ENCODE measurements at regions not wholly inside any gene's neighbourhood (a gene's known extent, or its start where the extent isn't known, plus 50 kb on each side); places are given as distances from the start of the nearest gene placed in this dataset.
"Not testable (repeated sequence)": the region's sequence is repeated elsewhere in the genome, so short reads cannot be mapped to it uniquely, and the experiment has no call there.

DNA sequence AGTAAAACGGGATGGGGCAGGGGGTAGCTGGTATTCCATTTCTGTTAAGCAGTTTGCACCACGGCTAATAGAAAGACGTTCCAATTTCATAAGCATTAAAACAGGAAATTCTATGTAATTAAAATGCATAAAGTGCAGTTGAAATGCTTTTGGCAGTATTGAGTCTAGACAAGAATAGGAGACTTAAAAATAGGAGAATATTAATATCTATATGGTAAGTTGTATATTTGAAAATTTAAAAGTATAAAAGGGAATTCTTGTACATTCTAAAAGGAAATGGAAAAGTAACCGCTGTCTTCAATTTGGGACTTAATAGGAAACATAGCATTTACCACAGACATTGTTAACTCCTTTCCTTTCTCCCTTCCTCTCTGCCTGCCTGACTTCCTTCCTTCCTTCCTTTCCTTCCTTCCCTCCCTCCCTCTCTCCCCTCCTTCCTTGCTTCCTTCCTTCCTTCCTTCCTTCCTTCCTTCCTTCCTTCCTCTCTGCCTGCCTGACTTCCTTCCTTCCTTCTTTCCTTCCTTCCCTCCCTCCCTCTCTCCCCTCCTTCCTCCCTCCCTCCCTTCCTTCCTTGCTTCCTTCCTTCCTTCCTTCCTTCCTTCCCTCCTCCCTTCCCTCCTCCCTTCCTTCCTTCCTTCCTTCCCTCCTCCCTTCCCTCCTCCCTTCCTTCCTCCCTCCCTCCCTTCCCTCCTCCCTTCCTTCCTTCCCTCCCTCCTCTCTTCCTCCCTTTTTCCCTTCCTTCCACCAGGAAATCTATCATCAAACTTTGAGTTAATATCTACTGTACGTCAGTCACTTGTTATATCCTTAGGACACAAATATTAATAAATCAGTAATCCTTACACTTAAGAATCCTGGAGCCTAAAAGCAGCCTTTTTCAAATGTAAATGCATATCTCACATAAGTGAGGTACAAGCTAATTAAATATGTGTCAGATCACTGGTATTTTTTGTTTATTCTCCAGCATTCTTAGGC, 1049.3 kb downstream of the GALC start:
- no peak for DNase-seq

DNA sequence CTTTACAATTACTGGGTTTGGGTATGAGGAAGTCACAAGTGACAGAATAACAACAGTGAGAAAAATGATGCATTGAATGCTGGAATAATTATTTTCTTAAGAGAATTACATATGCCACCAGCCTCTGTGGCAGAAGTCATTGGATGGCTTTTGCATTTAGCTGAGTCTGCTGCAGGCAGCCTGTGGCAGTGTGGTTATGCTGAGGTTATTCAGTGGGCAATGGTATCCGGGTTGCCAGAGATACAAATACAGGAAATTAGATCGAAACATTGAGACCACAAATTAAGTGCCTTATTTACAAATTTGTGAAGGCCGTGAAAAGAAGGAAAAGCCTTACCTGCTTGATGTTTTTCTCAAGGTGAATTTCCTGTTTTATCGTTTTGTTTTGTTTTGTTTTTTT, 1050.0 kb downstream of the GALC start:
- no peak for DNase-seq

DNA sequence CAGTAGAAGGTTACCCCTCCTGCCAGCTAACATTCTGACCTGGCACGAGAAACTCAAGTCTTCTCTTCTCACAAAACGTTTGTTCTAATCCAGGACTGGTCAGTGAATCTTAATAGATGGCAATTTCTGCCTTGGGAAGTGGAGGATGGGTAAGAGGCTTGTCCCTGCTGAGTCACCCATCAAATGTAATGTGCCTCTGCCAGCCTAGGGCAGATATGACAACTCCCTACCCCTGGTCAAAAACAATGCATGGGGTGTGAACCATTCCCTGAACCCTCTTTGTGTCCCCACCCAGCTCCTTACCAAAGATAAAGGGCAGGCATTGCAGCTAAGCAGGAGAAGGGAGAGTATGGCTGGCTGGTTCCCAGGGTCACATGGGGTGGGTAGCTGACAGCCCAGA, 1052.9 kb downstream of the GALC start:
- no peak for DNase-seq

DNA sequence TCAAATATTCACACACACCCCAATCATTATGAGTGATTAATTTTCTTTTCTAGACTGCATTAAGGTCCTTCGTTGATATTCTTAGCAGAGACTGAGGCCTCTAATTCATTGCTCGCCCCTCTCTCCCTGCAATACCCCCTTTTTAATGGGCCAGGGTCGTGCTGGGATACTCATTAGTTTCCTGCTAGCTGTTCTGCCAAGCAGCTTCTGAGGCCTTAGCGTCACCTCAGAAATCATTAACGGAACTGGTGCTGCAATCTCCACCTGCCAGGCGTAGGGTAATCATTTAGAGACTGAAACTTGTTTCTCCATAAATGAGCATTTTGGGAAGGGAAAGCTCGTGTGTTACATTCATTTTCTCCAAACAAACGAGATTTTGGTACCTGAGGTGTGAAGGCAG, 1054.7 kb downstream of the GALC start:
- no peak for DNase-seq

DNA sequence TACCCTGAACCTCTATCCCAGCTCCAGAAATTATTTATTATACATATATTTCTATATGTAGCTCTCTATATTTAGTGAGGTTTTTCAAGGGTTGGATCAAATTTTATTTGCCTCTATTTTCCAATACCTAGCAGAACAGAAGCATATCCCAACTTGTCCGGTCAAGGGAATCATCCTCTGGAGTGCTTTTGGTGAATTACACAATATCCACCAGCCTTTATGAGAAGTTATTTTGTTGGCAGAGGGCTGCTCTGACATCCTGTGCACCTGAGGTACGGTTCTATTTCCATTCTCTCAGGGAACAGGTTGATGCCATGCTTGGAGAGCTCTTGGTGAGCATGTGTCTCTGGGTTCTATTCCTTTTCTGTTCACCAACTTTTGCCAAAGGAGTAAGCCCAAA, 1056.4 kb downstream of the GALC start:
- DNase-seq, result no peak

DNA sequence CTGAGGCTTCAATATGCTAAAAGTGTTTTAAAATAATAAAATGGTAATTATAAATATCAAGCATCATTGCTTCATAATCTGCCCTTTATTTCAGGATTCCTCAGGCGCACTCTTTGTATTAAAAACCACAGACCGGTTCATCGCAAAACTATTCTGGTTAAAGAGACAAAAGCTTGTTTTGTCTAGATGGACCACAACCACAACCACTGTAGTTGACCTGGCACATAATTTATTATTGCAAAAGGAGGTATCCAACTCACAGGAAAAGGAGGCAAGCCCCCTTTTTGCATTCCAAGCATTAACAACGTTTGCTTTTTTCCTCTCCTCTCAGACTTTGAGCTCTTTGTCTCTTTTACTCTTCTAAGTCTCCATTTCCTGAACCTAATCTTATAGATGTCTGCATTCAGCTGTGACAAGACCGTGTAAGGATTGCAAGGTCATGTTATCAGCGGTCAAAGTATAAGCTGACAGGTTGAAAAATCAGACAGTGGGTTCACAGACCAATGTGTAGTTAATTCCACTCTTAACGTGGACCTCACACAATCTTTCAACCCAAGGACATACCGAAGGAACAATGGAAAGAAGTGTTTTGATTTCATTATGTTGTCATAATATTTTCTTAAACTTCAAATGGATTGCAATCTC, 1057.6 kb downstream of the GALC start:
- no peak for DNase-seq

DNA sequence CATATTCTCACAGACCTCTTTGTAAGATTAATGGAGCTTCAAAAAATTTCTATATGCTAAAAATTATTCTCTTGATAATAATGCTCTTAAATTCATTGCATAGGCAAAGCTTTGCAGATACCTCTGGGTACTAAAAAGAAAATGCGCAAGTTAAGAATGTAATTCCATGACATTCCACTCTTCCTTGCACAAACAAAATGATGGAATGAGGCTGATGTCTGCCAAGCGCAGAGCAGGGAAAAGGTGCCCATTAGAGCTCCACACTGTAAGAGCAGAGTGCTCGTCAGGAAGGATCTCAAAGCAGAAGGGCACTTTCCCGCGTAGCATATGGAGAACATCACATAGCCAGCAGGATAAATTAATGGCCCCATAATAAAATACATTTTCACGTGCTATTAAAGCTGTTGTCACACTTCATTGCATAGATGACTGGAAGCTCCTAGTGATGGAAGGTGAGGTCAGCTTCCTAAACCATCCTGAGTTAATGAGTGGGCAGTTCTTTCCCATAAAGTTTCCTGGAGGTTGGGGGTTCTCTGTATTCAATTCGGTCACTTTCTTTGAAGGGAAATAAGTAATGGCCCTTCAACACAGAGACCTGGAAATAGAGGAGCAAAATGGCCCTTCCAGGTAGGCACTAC, 1058.9 kb downstream of the GALC start:
- DNase-seq, result no peak

DNA sequence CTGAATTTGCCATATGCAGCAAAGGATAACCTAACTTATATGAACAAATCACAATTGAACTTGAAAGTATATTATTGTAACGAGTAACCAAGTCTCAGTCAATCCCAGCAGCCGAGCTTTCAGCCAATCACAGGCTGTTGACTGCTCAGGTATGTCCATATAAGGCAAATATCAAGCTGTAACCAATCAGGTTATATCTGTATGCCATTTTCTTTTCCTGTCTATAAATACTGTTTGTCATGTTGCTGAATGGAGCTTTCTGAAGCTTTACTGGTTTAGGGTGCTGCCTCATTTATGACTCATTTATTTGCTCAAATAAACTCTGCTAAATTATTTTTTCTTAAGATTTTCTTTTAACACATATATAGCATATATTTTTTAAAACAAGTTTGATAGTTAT, 1059.5 kb downstream of the GALC start:
- DNase-seq, result no peak

DNA sequence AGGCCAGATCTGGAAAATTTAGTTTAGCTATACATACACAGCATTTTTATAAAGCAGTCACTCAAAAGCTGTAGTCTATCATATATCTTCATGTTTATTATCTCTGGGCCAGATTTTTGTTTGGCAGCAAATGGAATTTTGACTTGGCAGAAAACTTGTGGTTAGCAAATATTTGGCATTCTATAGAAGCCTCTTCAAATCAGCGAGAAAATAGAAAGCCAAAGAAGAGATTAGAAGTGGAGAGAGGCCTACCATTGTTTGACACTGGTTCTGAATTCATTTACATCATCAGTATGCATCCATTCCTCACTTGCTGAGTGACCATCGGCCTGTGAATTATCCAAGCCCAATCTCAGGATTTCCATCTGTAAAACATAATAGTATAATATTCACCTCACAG, 1077.6 kb downstream of the GALC start:
- no peak for DNase-seq

DNA sequence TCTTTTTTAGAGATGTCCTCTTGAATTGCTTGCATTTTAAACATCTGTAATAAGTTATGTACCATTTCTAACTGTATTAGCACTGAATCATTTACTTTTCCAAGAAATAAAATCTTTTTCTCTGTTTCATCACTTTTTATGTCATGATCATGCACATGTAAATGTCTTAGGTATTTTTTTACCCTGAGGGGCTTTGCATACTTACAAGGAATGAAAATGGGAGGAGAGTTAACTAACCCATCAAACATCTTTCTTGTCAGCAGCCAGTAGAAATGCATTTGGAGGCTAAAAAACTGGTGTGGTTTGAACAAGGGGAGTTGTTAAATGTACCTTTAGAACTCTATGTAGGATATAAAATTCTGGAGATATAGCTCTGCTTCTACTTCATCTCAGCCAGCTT, 1080.3 kb downstream of the GALC start:
- no peak for DNase-seq

DNA sequence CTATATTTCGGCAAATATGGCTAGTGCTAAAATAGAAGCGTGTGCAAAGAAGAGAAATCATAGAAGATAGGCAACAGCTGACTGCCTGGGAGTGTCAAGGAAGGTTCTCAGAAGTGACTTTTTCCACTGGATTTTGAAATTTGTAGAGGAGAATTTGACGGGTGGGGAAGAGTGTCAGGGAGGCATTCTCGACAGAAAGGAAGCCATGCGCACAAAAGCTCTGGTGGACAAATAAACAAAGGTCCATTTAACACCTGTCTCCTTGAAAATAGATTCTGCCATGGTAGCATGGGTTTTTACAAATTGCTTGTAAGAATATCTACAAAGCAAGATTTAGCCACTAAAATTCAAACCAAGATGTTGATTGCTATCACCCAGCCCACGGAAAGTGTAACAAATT, 1081.5 kb downstream of the GALC start:
- DNase-seq, result no peak

DNA sequence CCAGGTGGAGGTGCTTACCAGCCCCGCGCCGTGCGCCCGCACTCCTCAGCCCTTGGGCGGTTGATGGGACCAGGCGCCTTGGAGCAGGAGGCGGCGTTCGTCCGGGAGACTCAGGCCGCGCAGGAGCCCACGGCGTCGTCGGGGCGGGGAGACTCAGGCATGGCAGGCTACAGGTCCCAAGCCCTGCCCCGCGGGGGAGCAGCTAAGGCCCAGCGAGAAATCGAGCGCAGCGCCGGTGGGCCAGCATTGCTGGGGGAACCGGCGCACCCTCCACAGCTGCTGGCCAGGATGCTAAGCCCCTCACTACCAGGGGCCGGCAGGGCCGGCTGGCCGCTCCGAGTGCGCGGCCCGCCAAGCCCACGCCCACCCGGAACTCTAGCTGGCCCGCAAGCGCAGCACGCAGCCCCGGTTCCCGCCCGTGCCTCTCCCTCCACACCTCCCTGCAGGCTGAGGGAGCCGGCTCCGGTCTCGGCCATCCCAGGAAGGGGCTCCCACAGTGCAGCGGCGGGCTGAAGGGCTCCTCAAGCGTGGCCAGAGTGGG, 1087.5 kb downstream of the GALC start:
- not testable (repeated sequence) for DNase-seq

DNA sequence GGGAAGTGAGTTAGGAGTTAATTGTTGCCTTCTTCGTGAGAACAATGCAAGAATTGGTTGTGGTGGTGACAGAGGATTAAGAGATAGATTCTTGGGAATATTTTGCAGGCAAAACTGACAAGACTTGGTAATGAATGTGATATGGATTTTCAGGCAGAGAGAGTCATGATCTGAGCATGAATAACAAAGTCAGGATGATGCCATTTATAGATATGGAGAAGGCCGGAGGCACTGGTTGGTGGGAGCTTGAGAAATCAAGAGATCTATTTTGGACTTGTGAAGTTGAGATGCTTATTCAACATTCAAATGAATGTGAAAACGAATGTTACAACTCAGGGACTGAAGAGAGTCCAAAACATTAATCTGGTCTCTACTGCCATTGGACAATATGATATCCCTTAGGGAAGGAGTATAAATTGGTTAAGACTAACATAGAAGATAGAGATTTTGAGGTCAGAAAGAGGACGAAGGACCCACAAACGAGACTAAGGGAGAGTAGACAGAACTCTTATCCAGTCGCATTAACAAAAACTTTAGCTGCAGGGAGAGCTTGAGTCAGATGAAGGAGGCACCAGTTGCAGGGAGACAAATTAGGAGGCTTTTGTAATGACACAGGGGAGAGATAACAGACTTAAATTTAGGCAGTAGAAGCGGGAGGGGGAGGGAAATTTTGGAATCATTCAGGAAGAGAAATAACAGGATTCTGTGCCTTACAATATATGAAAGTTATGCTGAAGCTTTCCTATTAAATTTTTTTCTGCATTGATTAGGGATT, 1090.6 kb downstream of the GALC start:
- no peak for DNase-seq

DNA sequence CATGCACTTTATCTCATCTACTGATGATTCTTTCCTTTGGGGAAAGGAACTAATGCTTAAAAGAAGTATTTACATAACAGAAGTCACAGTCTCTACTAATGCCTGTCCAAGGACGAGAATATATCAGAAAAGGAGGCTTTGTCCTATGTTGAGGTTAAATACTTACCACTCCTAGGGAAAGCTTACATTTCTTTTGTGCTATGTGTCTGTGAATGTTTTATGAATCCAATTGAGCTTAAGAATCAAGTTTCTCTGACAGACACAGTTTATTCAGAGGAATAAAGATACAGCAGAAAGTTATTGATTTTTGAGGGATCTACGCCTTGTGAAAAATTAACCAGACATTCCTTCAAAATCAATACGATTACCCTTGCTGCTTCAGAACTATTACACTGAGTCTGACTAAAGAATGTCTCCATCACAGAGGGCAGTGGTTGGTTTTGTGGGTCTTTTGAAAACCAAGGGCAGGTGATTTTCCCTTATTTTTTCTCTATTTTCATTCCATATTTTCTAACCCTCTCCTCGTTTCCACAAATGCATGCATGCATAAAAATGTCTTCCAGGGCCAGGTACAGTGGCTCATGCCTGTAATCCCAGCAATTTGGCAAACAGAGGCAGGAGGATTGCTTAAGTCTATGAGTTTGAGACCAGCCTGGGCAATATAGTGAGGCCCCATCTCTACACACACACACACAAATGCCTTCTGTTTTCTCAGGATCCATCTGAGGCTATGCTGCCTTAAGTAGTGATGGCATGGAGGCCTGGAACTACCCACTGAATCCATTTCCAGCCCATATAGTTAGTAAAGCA, 1095.1 kb downstream of the GALC start:
- no peak for DNase-seq

DNA sequence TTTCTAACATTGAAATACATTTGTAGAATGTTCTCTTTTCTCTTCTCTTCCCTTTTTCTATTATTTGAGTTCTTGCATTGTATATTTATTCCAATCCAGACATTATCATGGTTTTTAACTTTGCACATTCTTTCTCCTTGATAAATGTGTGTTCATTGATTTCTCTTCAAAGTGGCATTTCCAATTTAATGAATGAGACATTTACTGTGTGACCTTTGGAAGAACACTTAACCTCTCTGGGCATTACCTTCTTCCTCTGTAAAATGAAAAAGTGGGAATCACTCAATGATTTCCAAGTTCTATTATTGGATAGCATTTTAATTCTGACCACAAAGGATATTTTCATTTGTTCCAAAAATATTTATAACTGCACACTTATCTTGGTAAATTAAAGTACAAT, 1095.8 kb downstream of the GALC start:
- DNase-seq, result no peak

DNA sequence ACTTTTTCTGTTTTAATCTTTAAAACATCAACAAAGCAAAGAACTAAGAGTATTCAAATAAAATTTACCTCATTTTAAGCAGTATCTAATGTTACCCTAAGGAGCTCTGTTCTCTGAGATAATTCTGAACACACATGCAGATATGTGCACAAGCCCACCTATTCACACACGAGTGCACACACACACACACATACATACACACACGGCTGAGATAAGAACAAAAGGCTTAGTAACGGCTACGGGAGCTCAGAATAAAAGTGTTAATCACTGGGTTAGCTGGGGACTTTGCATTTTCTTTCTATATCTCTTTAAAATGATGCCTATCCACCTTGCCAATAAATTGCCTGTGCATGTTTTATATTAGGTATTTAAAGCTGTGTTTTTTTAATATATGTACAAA, 1096.3 kb downstream of the GALC start:
- no peak for DNase-seq

DNA sequence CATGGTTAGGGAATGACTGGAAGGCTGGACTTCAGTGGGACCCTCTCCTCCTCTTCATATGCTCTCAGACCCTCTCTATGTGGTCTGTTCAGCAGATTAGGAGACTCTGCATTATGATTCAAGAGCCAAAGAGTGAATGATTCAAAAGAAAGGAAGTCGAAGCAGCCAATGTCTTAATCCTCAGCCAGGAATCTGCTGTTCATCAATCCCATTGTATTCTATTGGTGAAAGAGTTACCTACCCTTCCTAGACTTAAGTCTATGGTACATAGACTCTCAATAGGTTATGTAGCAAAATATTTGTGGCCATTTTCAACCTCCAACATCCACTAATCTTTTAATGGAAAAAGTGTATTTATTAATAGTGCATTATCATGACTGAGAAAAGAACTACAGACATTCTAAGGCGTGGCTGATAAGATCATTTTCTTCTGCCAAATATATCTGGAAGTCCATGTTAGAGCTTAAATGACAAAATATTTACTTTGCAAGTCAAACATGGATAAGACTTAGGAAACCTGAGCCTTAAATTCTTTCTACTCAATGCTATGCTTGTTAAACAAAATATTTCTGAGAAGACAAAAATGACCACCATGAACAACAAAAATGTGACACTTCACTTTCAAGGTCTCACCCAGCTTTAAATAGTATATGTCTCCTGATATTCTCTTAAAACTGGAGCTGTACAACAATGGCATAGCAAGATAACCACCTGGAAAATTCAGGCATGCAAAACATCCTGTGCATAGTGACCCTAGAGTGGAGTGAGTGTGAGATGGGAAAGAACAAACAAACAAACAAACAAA, 1100.6 kb downstream of the GALC start:
- no peak for DNase-seq

DNA sequence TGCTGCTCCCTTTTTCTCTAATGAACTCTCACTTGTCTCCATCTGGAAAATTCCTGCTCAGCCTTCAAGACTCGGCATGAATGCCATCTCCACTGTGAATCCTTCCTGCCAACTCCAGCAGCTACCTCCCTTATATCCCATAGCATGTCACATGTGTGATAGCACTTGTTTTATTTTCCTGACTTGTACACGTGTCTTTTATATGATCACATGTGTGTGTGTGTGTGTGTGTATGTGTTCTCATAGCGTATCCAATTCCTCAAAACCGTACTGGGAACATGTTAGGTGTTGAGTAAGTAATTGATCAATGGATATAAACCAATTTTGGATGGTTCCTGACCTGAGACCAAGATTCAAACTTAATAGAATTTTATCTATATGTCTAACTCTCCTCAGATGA, 1107.7 kb downstream of the GALC start:
- DNase-seq, result no peak

DNA sequence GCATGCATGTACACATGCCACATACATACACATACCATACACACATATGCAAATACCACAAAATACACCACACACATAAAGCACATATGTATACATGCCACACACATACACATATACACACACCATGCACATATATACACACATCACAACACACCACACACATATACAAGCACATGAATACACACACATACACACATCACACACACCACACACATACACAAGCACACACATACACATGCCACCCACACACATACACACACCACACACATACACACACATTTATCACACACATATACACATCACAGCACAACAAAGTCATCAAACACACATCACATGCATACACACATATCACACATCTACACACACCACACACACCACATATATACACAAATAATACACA, 1108.5 kb downstream of the GALC start:
- DNase-seq, result no peak

DNA sequence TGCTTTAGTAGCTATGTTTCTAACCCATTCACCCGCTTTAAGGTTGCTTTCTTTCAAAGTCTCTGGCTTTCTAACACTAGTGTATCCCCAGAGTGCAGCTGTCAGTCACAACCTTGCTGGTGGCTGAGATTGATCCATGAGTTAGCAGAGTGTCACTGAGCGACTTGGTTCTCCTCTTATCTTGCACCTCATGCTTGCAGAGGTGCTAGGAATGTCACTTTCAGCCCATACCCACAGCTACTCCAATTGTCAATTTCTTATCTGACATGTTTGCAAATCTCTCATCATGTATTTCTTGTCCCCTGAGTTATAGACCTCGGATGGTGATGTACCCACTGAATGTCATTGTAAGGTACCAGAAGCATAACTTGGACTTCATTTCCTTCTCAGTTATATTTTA, 1110.2 kb downstream of the GALC start:
- DNase-seq, result no peak

DNA sequence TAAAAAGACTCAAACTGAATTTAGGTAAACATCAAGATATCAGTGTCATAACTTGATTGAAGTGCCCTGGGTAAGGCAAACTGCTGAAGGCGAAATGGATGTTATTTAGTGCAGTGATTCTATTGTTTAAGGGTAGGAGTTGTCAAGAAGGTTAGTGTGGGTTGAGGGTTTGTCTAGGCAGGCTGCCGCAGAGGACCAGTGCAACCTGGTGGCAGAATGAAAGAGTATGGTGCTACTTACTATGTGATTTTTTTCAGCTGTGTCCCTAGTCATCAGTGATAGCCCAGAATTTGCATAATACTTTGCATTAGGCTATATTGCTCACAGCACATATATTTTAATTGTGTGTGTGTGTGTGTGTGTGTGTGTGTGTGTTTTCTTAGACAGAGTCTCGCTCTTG, 1127.0 kb downstream of the GALC start:
- no peak for DNase-seq

Measured in NCI-H2171 (cell line).